ENCODE measurements at regions not wholly inside any gene's neighbourhood (a gene's known extent, or its start where the extent isn't known, plus 50 kb on each side); places are given as distances from the start of the nearest gene placed in this dataset.

DNA sequence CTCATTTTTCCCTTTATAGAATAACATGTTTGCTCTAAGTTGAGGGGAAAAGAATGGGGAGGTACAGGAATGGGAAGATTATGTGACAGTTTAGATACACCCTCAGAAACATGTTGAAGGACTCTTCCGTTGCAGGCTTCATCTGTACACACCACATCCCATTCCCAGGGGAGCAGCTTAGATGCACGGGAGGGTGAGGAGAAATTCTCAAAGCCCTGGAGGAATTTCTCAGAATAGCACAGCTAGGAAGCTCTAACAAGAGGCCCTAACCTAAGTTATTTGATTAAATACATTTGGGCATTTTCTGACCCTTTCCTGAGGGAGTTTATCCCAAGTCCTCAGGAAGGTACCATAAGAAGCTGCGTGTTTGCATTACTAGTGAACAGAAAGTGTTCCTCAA is 660.2 kb upstream of the IGFBP3 start:
- Histone ChIP-seq H2BK5ac (ENCODE audit: low read depth, low read length, poor library complexity, severe bottlenecking) (no peak overlapping the region), H3K4ac (ENCODE audit: low read depth in 1 of 2, low read length in 2 of 2) (no peak overlapping the region), H2AK5ac (ENCODE audit: low read length, severe bottlenecking) (no peak overlapping the region), H3K4me2 (ENCODE audit: low read length, poor library complexity, severe bottlenecking) (no peak overlapping the region), H3K9me3 (ENCODE audit: control insufficient read depth, low read length) (no peaks in the 10 kb centered on the region), H2BK120ac (ENCODE audit: low read depth, low read length) (no peak overlapping the region), H3K18ac (ENCODE audit: low read depth in 1 of 2, low read length in 2 of 2) (no peak overlapping the region), H3K14ac (ENCODE audit: low read length in 2 of 2) (no peak overlapping the region), H3K27me3 (ENCODE audit: control insufficient read depth in 1 of 2, insufficient read depth in 1 of 2, low read length in 2 of 2) (no peaks in the 10 kb centered on the region), H3K9ac (ENCODE audit: low read length) (no peak overlapping the region), H3K4me1 (ENCODE audit: control insufficient read depth, insufficient read depth, low read depth, low read length) (no peaks in the 10 kb centered on the region), H2BK12ac (ENCODE audit: low read length in 2 of 2) (no peak overlapping the region), H2BK15ac (ENCODE audit: low read depth, poor library complexity, severe bottlenecking) (no peak overlapping the region), H2AFZ (ENCODE audit: low read depth, low read length) (no peak overlapping the region), H3K79me1 (replicated peaks; ENCODE audit: low read length, poor library complexity, severe bottlenecking) (no peaks in the 10 kb centered on the region), H3K23ac (ENCODE audit: low read length in 2 of 2) (no peak overlapping the region), H3K36me3 (ENCODE audit: control insufficient read depth in 1 of 2, insufficient read depth in 2 of 2, low read depth in 1 of 2, low read length in 2 of 2) (no peaks in the 10 kb centered on the region), H4K8ac (ENCODE audit: low read length) (no peak overlapping the region), H3K4me3 (ENCODE audit: insufficient read depth in 1 of 2, low read depth in 1 of 2, low read length in 2 of 2) (no peak overlapping the region), H3K27ac (ENCODE audit: low read length, poor library complexity, severe bottlenecking) (no peak overlapping the region), H4K91ac (ENCODE audit: low read length) (no peak overlapping the region)
- WGBS = 90% methylated on average over 2 of the region's 3 CpGs
- no peak for DNase-seq

GRCh38 chr7:46580766-46581165 is 659.7 kb upstream of the IGFBP3 start:
- 90% methylated on average over 5 of the region's 6 CpGs for WGBS
- Histone ChIP-seq H3K4me3 (ENCODE audit: insufficient read depth in 1 of 2, low read depth in 1 of 2, low read length in 2 of 2) (no peak overlapping the region), H3K9ac (ENCODE audit: low read length) (no peak overlapping the region), H3K9me3 (ENCODE audit: control insufficient read depth, low read length) (no peaks in the 10 kb centered on the region), H3K36me3 (ENCODE audit: control insufficient read depth in 1 of 2, insufficient read depth in 2 of 2, low read depth in 1 of 2, low read length in 2 of 2) (no peaks in the 10 kb centered on the region), H4K8ac (ENCODE audit: low read length) (no peak overlapping the region), H3K18ac (ENCODE audit: low read depth in 1 of 2, low read length in 2 of 2) (no peak overlapping the region), H2AK5ac (ENCODE audit: low read length, severe bottlenecking) (no peak overlapping the region), H2AFZ (ENCODE audit: low read depth, low read length) (no peak overlapping the region), H3K79me1 (replicated peaks; ENCODE audit: low read length, poor library complexity, severe bottlenecking) (no peaks in the 10 kb centered on the region), H2BK15ac (ENCODE audit: low read depth, poor library complexity, severe bottlenecking) (no peak overlapping the region), H3K4ac (ENCODE audit: low read depth in 1 of 2, low read length in 2 of 2) (no peak overlapping the region), H4K91ac (ENCODE audit: low read length) (no peak overlapping the region), H3K27me3 (ENCODE audit: control insufficient read depth in 1 of 2, insufficient read depth in 1 of 2, low read length in 2 of 2) (no peaks in the 10 kb centered on the region), H2BK5ac (ENCODE audit: low read depth, low read length, poor library complexity, severe bottlenecking) (no peak overlapping the region), H3K14ac (ENCODE audit: low read length in 2 of 2) (no peak overlapping the region), H3K23ac (ENCODE audit: low read length in 2 of 2) (no peak overlapping the region), H2BK120ac (ENCODE audit: low read depth, low read length) (no peak overlapping the region), H3K27ac (ENCODE audit: low read length, poor library complexity, severe bottlenecking) (no peak overlapping the region), H2BK12ac (ENCODE audit: low read length in 2 of 2) (no peak overlapping the region), H3K4me1 (ENCODE audit: control insufficient read depth, insufficient read depth, low read depth, low read length) (no peaks in the 10 kb centered on the region), H3K4me2 (ENCODE audit: low read length, poor library complexity, severe bottlenecking) (no peak overlapping the region)
- DNase-seq = peak; percentile 18

DNA sequence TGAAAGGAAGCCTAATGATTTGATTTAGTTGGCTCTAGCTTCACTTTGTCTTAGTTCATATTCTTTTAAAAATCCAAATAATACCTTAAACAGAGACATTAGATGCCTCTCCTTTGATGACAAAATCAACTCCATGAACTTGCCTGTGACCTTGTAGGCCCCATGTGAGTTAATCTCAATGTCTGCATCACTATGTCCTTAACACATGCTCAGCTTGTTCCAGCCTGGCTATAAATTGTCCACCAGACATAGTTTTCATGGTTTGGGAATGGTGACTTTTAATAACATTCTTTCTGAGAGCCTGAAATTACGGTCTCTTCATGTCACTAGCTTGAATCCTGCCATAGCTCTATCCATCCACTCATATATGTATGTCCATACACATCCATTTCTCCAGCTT is 656.3 kb upstream of the IGFBP3 start:
- Histone ChIP-seq H4K91ac (ENCODE audit: low read length) (no peak overlapping the region), H3K4me1 (ENCODE audit: control insufficient read depth, insufficient read depth, low read depth, low read length) (peaks cover 2% of the 10 kb centered on the region), H3K9ac (ENCODE audit: low read length) (peak overlapping the region; percentile 45), H4K8ac (ENCODE audit: low read length) (no peak overlapping the region), H3K4me3 (ENCODE audit: insufficient read depth in 1 of 2, low read depth in 1 of 2, low read length in 2 of 2) (no peak overlapping the region), H3K79me1 (replicated peaks; ENCODE audit: low read length, poor library complexity, severe bottlenecking) (no peaks in the 10 kb centered on the region), H2BK12ac (ENCODE audit: low read length in 2 of 2) (no peak overlapping the region), H2BK15ac (ENCODE audit: low read depth, poor library complexity, severe bottlenecking) (no peak overlapping the region), H3K14ac (ENCODE audit: low read length in 2 of 2) (no peak overlapping the region), H2AFZ (ENCODE audit: low read depth, low read length) (no peak overlapping the region), H2BK120ac (ENCODE audit: low read depth, low read length) (no peak overlapping the region), H2AK5ac (ENCODE audit: low read length, severe bottlenecking) (no peak overlapping the region), H3K4ac (ENCODE audit: low read depth in 1 of 2, low read length in 2 of 2) (no peak overlapping the region), H3K4me2 (ENCODE audit: low read length, poor library complexity, severe bottlenecking) (no peak overlapping the region), H3K27me3 (ENCODE audit: control insufficient read depth in 1 of 2, insufficient read depth in 1 of 2, low read length in 2 of 2) (no peaks in the 10 kb centered on the region), H3K9me3 (ENCODE audit: control insufficient read depth, low read length) (no peaks in the 10 kb centered on the region), H3K36me3 (ENCODE audit: control insufficient read depth in 1 of 2, insufficient read depth in 2 of 2, low read depth in 1 of 2, low read length in 2 of 2) (no peaks in the 10 kb centered on the region), H3K18ac (ENCODE audit: low read depth in 1 of 2, low read length in 2 of 2) (peak overlapping the region in 1 of 2 experiments; percentile 37), H3K23ac (ENCODE audit: low read length in 2 of 2) (no peak overlapping the region), H3K27ac (ENCODE audit: low read length, poor library complexity, severe bottlenecking) (no peak overlapping the region), H2BK5ac (ENCODE audit: low read depth, low read length, poor library complexity, severe bottlenecking) (no peak overlapping the region)
- no peak for DNase-seq
- WGBS = 91% methylated on average over 1 of the region's 1 CpG

DNA sequence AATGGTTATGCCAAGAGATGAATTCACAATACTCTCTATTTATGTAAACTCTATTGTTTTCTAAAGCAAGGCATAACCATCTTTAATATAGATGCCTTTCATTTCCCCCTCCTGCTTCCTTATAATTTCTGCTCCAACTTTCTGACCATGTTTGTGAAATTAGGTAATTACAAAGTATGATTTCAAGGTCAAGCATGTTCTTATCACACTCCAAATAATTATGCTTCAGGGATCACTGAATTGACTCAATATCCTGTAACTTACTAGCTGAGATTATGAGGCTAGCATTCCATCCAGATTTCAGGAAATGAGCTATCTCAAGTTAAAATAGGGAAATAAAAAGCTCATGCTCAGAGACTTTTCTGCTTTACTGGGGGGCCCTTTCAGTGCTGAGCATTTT is 655.9 kb upstream of the IGFBP3 start:
- Histone ChIP-seq H3K79me1 (replicated peaks; ENCODE audit: low read length, poor library complexity, severe bottlenecking) (no peaks in the 10 kb centered on the region), H2BK15ac (ENCODE audit: low read depth, poor library complexity, severe bottlenecking) (no peak overlapping the region), H3K4me3 (ENCODE audit: insufficient read depth in 1 of 2, low read depth in 1 of 2, low read length in 2 of 2) (no peak overlapping the region), H4K91ac (ENCODE audit: low read length) (no peak overlapping the region), H2AK5ac (ENCODE audit: low read length, severe bottlenecking) (no peak overlapping the region), H2BK12ac (ENCODE audit: low read length in 2 of 2) (no peak overlapping the region), H4K8ac (ENCODE audit: low read length) (no peak overlapping the region), H3K27me3 (ENCODE audit: control insufficient read depth in 1 of 2, insufficient read depth in 1 of 2, low read length in 2 of 2) (no peaks in the 10 kb centered on the region), H3K27ac (ENCODE audit: low read length, poor library complexity, severe bottlenecking) (no peak overlapping the region), H2AFZ (ENCODE audit: low read depth, low read length) (no peak overlapping the region), H3K4me1 (ENCODE audit: control insufficient read depth, insufficient read depth, low read depth, low read length) (peaks cover 2% of the 10 kb centered on the region), H2BK5ac (ENCODE audit: low read depth, low read length, poor library complexity, severe bottlenecking) (no peak overlapping the region), H3K36me3 (ENCODE audit: control insufficient read depth in 1 of 2, insufficient read depth in 2 of 2, low read depth in 1 of 2, low read length in 2 of 2) (no peaks in the 10 kb centered on the region), H3K14ac (ENCODE audit: low read length in 2 of 2) (no peak overlapping the region), H3K4ac (ENCODE audit: low read depth in 1 of 2, low read length in 2 of 2) (no peak overlapping the region), H3K9ac (ENCODE audit: low read length) (peak overlapping the region; percentile 45), H3K18ac (ENCODE audit: low read depth in 1 of 2, low read length in 2 of 2) (no peak overlapping the region), H2BK120ac (ENCODE audit: low read depth, low read length) (no peak overlapping the region), H3K9me3 (ENCODE audit: control insufficient read depth, low read length) (no peaks in the 10 kb centered on the region), H3K23ac (ENCODE audit: low read length in 2 of 2) (no peak overlapping the region), H3K4me2 (ENCODE audit: low read length, poor library complexity, severe bottlenecking) (no peak overlapping the region)
- peak; percentile 5 for DNase-seq

Data from mesenchymal stem cell (in vitro differentiated cells and primary cell).